NCI-H2171 treated with DMSO at 0.1 percent for 48 hours (cell line): ENCODE measurements at regions not wholly inside any gene's neighbourhood (a gene's known extent, or its start where the extent isn't known, plus 50 kb on each side); places are given as distances from the start of the nearest gene placed in this dataset.
"Not testable (repeated sequence)": the region's sequence is repeated elsewhere in the genome, so short reads cannot be mapped to it uniquely, and the experiment has no call there.

Experiments
- DNase-seq: peaks from one replicate; lab custom pipeline; 2025; lab: John Stamatoyannopoulos, UW

GRCh38 chr5:105602406-105602805 is 2039.8 kb upstream of the NUDT12 start:
- DNase-seq: not testable (repeated sequence)

GRCh38 chr5:105593011-105593760 is 2030.6 kb upstream of the NUDT12 start:
- DNase-seq: no peak

GRCh38 chr5:105587963-105588662 is 2025.5 kb upstream of the NUDT12 start:
- no peak for DNase-seq

GRCh38 chr5:105581988-105582690 is 2019.5 kb upstream of the NUDT12 start:
- peak; percentile 55 for DNase-seq

- peak; percentile 2 for DNase-seq
Measured at GRCh38 chr5:105573575-105573974, 2011.0 kb upstream of the NUDT12 start.

- no peak for DNase-seq
Measured at GRCh38 chr5:105565531-105565930, 2002.9 kb upstream of the NUDT12 start.

- DNase-seq: no peak
Measured at GRCh38 chr5:105563842-105564241, 2001.3 kb upstream of the NUDT12 start.

- DNase-seq: no peak
Measured at GRCh38 chr5:105554568-105555169, 1992.1 kb upstream of the NUDT12 start.

- DNase-seq: no peak
Measured at GRCh38 chr5:105544300-105544699, 1981.7 kb upstream of the NUDT12 start.

- no peak for DNase-seq
Measured at GRCh38 chr5:105536675-105537074, 1974.1 kb upstream of the NUDT12 start.

- no peak for DNase-seq
Measured at GRCh38 chr5:105530716-105531261, 1968.2 kb upstream of the NUDT12 start.

- no peak for DNase-seq
Measured at GRCh38 chr5:105529851-105530250, 1967.3 kb upstream of the NUDT12 start.

GRCh38 chr5:105508519-105508918 is 1945.9 kb upstream of the NUDT12 start:
- DNase-seq: no peak

- peak; percentile 1 for DNase-seq
Measured at GRCh38 chr5:105506692-105507277, 1944.2 kb upstream of the NUDT12 start.

GRCh38 chr5:105503950-105504349 is 1941.4 kb upstream of the NUDT12 start:
- no peak for DNase-seq

- DNase-seq: peak; percentile 14
Measured at GRCh38 chr5:105501315-105501714, 1938.7 kb upstream of the NUDT12 start.

- peak; percentile 1 for DNase-seq
Measured at GRCh38 chr5:105475401-105475800, 1912.8 kb upstream of the NUDT12 start.

- DNase-seq: no peak
Measured at GRCh38 chr5:105462377-105462776, 1899.8 kb upstream of the NUDT12 start.

- DNase-seq: no peak
Measured at GRCh38 chr5:105460721-105461120, 1898.1 kb upstream of the NUDT12 start.

- DNase-seq: no peak
Measured at GRCh38 chr5:105453216-105453807, 1890.7 kb upstream of the NUDT12 start.

GRCh38 chr5:105448271-105448670 is 1885.7 kb upstream of the NUDT12 start:
- no peak for DNase-seq
